HUDEP-2 (cell line): ENCODE measurements at regions not wholly inside any gene's neighbourhood (a gene's known extent, or its start where the extent isn't known, plus 50 kb on each side); places are given as distances from the start of the nearest gene placed in this dataset.
A peak's percentile ranks its signal among the peaks of the same experiment; 100 is the strongest.

Source experiments
- DNase-seq, 76 experiments: peaks; one replicate each; lab custom pipeline; 2025; ENCODE audit not compliant: unreplicated experiment in 76 of 76; lab: John Stamatoyannopoulos, UW

- DNase-seq, result no peak
Observed at GRCh38 chr12:114254998-114255397, 150.9 kb downstream of the TBX5 start.

- DNase-seq, result no peak
Observed at GRCh38 chr12:114253976-114254778, 151.8 kb downstream of the TBX5 start.

- no peak for DNase-seq
Observed at GRCh38 chr12:114248527-114248926, 157.4 kb downstream of the TBX5 start.

GRCh38 chr12:114245555-114245954, 160.4 kb downstream of the TBX5 start:
- DNase-seq, result no peak

- no peak for DNase-seq
Observed at GRCh38 chr12:114241973-114242434, 163.9 kb downstream of the TBX5 start.

- DNase-seq, result no peak
Observed at GRCh38 chr12:114240288-114240687, 165.7 kb downstream of the TBX5 start.

GRCh38 chr12:114238808-114239207, 167.1 kb downstream of the TBX5 start:
- peak in 3 of 76 experiments; percentile 3 to 7 (median 3) for DNase-seq

- no peak for DNase-seq
Observed at GRCh38 chr12:114237230-114237629, 168.7 kb downstream of the TBX5 start.

- DNase-seq, result no peak
Observed at GRCh38 chr12:114232187-114232586, 173.8 kb downstream of the TBX5 start.

GRCh38 chr12:114229150-114229549, 176.8 kb downstream of the TBX5 start:
- no peak for DNase-seq

- DNase-seq, result no peak
Observed at GRCh38 chr12:114226241-114226928, 179.6 kb downstream of the TBX5 start.

- no peak for DNase-seq
Observed at GRCh38 chr12:114221957-114222630, 183.8 kb downstream of the TBX5 start.

GRCh38 chr12:114221136-114221833, 184.7 kb downstream of the TBX5 start:
- no peak for DNase-seq

GRCh38 chr12:114220311-114220710, 185.6 kb downstream of the TBX5 start:
- DNase-seq, result no peak

- DNase-seq, result no peak
Observed at GRCh38 chr12:114218136-114218535, 187.8 kb downstream of the TBX5 start.

GRCh38 chr12:114215746-114216145, 190.2 kb downstream of the TBX5 start:
- no peak for DNase-seq

GRCh38 chr12:114213055-114213581, 192.8 kb downstream of the TBX5 start:
- DNase-seq, result peak in 9 of 76 experiments; percentile 0 to 36 (median 23)

GRCh38 chr12:114209861-114210260, 196.1 kb downstream of the TBX5 start:
- no peak for DNase-seq

GRCh38 chr12:114206525-114206924, 199.4 kb downstream of the TBX5 start:
- no peak for DNase-seq

- no peak for DNase-seq
Observed at GRCh38 chr12:114201794-114202193, 204.2 kb downstream of the TBX5 start.

GRCh38 chr12:114194956-114195355, 211.0 kb downstream of the TBX5 start:
- DNase-seq, result no peak
